ENCODE measurements at regions not wholly inside any gene's neighbourhood (a gene's known extent, or its start where the extent isn't known, plus 50 kb on each side); places are given as distances from the start of the nearest gene placed in this dataset.

- intact Hi-C loops (cut with micrococcal nuclease): no loop called here
- no peaks in the 10 kb centered on the region for H4K20me1 ChIP-seq (ENCODE audit: insufficient read depth, low read length)
- no peak overlapping the region for H3K4me2 ChIP-seq (replicated peaks; ENCODE audit: extremely low read depth, low read length, poor library complexity, severe bottlenecking)
- no peaks in the 10 kb centered on the region for H3K9me3 ChIP-seq (replicated peaks in 1 of 2; ENCODE audit: control insufficient read depth in 1 of 2, insufficient read depth in 1 of 2, low read length in 2 of 2)
- Mint-ChIP-seq H3K9me3 (peaks cover 0 to 3% (median 0%) of the 10 kb centered on the region in 7 donors), H3K27ac (no peak overlapping the region), H3K4me3 (no peak overlapping the region), H3K36me3 (no peaks in the 10 kb centered on the region), H3K4me1 (peaks cover 30% of the 10 kb centered on the region), H3K27me3 (ENCODE audit: low read depth in 3 of 3) (no peaks in the 10 kb centered on the region)
- no peak for DNase-seq
- TF ChIP-seq CTCF (IDR thresholded peaks at IDR 0.05): no peak
- no peak overlapping the region for H3K9ac ChIP-seq (ENCODE audit: insufficient read depth, low read length, poor library complexity, severe bottlenecking)
- no CpG with 5 or more reads among the region's 5 CpGs for WGBS (ENCODE audit: insufficient coverage)
- no peak overlapping the region for H3K4me3 ChIP-seq (replicated peaks in 1 of 3; ENCODE audit: low read depth in 2 of 3, low read length in 3 of 3)
- H3K36me3 ChIP-seq (replicated peaks in 1 of 2; ENCODE audit: control insufficient read depth in 1 of 2, insufficient read depth in 2 of 2, low read length in 2 of 2): no peaks in the 10 kb centered on the region
- no peak overlapping the region for H2AFZ ChIP-seq (ENCODE audit: insufficient read depth, low read depth, low read length, poor library complexity, severe bottlenecking)
- peaks cover 15 to 32% of the 10 kb centered on the region in 2 donors for H3K4me1 ChIP-seq (ENCODE audit: control insufficient read depth in 1 of 2, insufficient read depth in 2 of 2, low read length in 2 of 2)
- H3K27me3 ChIP-seq (ENCODE audit: control insufficient read depth in 2 of 2, insufficient read depth in 2 of 2, low read length in 2 of 2): no peaks in the 10 kb centered on the region
- H3K27ac ChIP-seq (ENCODE audit: low read depth in 1 of 2, low read length in 2 of 2): no peak overlapping the region
- H3K79me2 ChIP-seq (ENCODE audit: insufficient read depth, low read length): no peaks in the 10 kb centered on the region
Measured at GRCh38 chr2:144194326-144195071, 325.4 kb downstream of the ZEB2 start.

- H3K27me3 Mint-ChIP-seq (ENCODE audit: low read depth in 3 of 3): peaks cover 0 to 2% (median 0%) of the 10 kb centered on the region in 3 donors
- Histone ChIP-seq H3K9me3 (replicated peaks in 1 of 2; ENCODE audit: control insufficient read depth in 1 of 2, insufficient read depth in 1 of 2, low read length in 2 of 2) (no peaks in the 10 kb centered on the region), H4K20me1 (ENCODE audit: insufficient read depth, low read length) (no peaks in the 10 kb centered on the region), H3K9ac (ENCODE audit: insufficient read depth, low read length, poor library complexity, severe bottlenecking) (no peak overlapping the region), H2AFZ (ENCODE audit: insufficient read depth, low read depth, low read length, poor library complexity, severe bottlenecking) (no peak overlapping the region), H3K27me3 (ENCODE audit: control insufficient read depth in 2 of 2, insufficient read depth in 2 of 2, low read length in 2 of 2) (no peaks in the 10 kb centered on the region), H3K79me2 (ENCODE audit: insufficient read depth, low read length) (no peaks in the 10 kb centered on the region), H3K4me2 (replicated peaks; ENCODE audit: extremely low read depth, low read length, poor library complexity, severe bottlenecking) (peak overlapping the region; percentile 48), H3K4me3 (replicated peaks in 1 of 3; ENCODE audit: low read depth in 2 of 3, low read length in 3 of 3) (peak overlapping the region in 2 of 3 experiments; percentile 10 to 44), H3K36me3 (replicated peaks in 1 of 2; ENCODE audit: control insufficient read depth in 1 of 2, insufficient read depth in 2 of 2, low read length in 2 of 2) (no peaks in the 10 kb centered on the region), H3K27ac (ENCODE audit: low read depth in 1 of 2, low read length in 2 of 2) (peak overlapping the region in 1 of 2 donors; percentile 61), H3K4me1 (ENCODE audit: control insufficient read depth in 1 of 2, insufficient read depth in 2 of 2, low read length in 2 of 2) (peaks cover 9 to 19% of the 10 kb centered on the region in 2 donors)
- H3K4me1 Mint-ChIP-seq: peaks cover 15% of the 10 kb centered on the region
- intact Hi-C loops (cut with micrococcal nuclease): no loop called here
- WGBS (ENCODE audit: insufficient coverage): no CpG with 5 or more reads among the region's 4 CpGs
- no peak for TF ChIP-seq CTCF (IDR thresholded peaks at IDR 0.05)
- peak; percentile 7 to 38 (median 27) for DNase-seq
- H3K4me3 Mint-ChIP-seq: peak overlapping the region in 1 of 2 donors; percentile 63
- H3K36me3 Mint-ChIP-seq: no peaks in the 10 kb centered on the region
- peak overlapping the region; percentile 8 to 91 (median 51) for H3K27ac Mint-ChIP-seq
- peaks cover 0 to 2% (median 0%) of the 10 kb centered on the region in 7 donors for H3K9me3 Mint-ChIP-seq
Measured at GRCh38 chr2:144190908-144191605, 328.9 kb downstream of the ZEB2 start.

Data from CD14-positive monocyte (primary cell).